ENCODE measurements at regions not wholly inside any gene's neighbourhood (a gene's known extent, or its start where the extent isn't known, plus 50 kb on each side); places are given as distances from the start of the nearest gene placed in this dataset.
A peak's percentile ranks its signal among the peaks of the same experiment; 100 is the strongest.
"Not testable (repeated sequence)": the region's sequence is repeated elsewhere in the genome, so short reads cannot be mapped to it uniquely, and the experiment has no call there.

- intact Hi-C loops (cut with micrococcal nuclease) = not testable (repeated sequence)
Measured at GRCh38 chrX:153266140-153266539, 55.4 kb downstream of the PNMA6F start.

GRCh38 chrX:153260468-153260867, 61.1 kb downstream of the PNMA6F start:
- ATAC-seq = peak; percentile 54
- DNase-seq; intact Hi-C loops (cut with micrococcal nuclease): not testable (repeated sequence)

More at GRCh38 chrX:153266140-153266539, 55.4 kb downstream of the PNMA6F start:
- DNase-seq, ATAC-seq: not testable (repeated sequence)

DNA sequence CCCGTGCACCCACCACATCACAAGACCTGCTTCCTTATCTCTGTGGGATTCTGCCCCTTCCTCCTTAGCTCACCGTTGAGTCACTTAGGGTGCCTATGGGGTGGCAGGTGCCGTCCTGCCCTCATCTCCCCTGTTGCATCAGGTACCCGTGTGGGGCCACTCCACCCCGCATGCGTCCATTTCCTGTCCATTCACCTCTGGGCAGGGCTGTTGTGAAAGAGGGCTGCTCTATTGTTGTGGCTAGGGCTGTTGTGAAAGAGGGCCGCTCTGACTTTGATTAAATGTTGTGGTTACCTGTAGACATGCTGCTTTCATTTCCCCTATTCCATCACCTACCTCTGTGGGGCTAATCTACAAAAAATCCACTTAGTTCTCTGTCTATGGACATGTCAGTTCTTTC, 68.3 kb downstream of the PNMA6F start:
- ATAC-seq; intact Hi-C loops (cut with micrococcal nuclease); DNase-seq: not testable (repeated sequence)

DNA sequence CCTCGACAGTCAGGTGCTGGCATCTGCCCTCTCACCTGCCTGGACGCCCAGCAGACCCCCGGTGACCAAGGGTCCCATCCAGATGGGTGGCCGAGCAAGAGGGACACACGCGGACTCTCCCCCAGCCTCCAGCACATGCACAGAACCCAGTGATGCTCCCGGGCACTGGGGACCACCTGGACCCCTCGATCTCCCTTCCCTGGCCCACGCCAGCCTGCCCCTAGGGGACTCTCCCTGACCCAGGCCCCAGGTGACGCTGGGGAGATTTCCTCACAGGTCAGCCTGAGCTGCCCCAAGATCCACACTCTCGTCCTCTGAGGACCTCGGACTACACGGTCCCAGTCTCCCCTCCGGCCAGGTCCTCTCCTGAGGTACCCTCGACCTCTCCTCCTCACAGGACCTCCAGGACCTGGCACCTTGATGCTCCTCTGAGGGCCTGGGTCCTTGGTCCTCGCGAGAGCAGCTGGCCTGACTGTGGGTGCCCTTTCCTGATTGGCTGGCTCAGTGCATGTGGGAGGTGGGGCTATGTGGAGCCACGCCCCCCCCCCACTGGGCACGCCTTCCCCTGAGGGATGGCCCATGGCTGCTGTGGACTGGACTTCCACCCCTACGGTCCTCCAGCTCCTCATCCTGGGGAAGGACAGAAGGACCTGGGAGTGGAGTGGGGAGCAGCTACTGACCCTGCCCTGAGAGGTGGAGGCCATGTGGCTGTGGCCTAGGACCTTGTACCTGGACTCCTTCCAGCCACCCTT, 69.0 kb downstream of the PNMA6F start:
- intact Hi-C loops (cut with micrococcal nuclease); DNase-seq; ATAC-seq: not testable (repeated sequence)

DNA sequence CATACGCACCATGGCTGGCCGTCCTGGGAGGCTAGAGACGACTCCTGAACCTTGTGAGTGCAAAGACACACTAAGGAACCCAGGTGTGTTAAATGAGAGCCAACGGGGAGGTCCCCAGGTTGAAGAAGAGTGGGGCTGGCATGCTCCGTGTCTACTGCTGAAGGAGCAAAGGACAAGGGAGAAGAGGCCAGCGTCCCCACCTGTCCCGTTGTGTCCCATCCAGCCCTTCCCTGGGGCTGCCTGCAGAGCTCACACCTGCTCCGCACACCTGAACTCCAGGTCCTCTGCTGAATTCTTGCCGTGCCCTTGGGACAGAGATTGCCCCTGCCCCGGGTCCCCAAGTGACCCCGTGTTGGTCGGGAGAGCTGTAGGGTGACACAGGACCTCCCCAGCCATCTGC, 69.6 kb downstream of the PNMA6F start:
- intact Hi-C loops (cut with micrococcal nuclease); DNase-seq; ATAC-seq: not testable (repeated sequence)

- DNase-seq; ATAC-seq; intact Hi-C loops (cut with micrococcal nuclease): not testable (repeated sequence)
Measured at GRCh38 chrX:153250762-153251161, 70.8 kb downstream of the PNMA6F start.

DNA sequence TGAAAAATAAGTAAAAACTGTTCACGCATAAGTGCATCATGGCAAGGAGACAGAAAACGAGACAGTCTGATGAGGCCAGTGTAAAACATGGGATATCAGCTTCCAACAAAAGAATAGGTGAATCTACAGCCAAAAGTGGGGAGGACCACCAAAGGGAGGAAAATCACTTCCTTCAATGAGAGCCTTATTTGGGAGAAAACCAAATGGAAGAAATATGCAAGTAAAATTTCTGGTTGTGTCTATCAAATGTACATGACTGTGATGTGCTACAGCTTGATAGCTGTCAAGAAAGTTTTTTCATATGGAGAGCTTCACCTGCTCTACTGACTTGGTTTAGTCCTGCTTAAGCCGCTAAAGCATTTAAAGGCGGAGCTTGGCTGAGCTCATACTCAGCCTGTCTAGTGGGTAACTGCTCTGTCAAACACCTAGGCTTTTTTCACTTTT, 66.2 kb downstream of the MAGEA1 start:
- ATAC-seq = peak; percentile 50
- DNase-seq = no peak
- intact Hi-C loops (cut with micrococcal nuclease) = no loop called here

DNA sequence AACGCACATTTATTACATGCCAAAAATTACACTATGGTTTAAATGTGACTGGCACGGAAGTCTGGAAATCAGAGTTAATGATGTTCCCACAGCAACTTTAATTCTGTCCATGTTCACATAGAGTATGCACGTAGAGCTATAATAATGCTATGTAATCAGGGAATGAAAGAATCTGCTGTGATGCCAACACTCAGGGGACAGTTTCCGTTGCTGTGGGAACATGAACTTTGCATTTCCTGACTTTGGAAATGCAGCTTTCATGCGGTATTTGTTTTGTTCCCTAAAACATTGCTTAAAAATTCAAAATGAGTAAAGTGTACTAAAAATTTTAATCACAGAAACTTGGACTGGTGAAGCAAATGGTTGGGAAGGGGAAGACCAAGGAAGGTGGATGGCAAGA, 65.7 kb downstream of the MAGEA1 start:
- ATAC-seq (no peak), DNase-seq (no peak)
- intact Hi-C loops (cut with micrococcal nuclease) = no loop called here

DNA sequence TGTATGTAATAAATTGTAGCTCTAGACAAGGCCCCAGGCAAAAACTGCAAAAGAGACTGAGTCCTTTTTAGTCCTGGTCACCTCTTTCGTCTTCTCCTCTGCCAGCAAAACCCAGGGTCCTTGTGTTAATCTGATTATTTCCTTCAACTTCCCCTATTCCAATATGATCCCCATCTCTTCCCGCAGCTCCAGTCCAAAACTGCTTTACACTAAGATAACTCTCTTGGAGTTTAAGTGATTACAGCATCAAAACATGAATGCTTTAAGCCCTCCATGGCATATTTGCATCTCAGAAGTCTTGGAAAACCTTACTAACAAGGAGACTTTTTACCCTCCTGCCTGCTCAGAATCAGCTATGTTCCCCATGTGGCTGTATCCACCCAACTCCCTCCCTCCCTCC, 59.3 kb downstream of the MAGEA1 start:
- DNase-seq (no peak), ATAC-seq (no peak)
- intact Hi-C loops (cut with micrococcal nuclease) = no loop called here

Measured in left ventricle myocardium superior (tissue), 1 donor.